Transverse colon (tissue), 3 donors: ENCODE measurements at regions not wholly inside any gene's neighbourhood (a gene's known extent, or its start where the extent isn't known, plus 50 kb on each side); places are given as distances from the start of the nearest gene placed in this dataset.

Experiments used
- CTCF ChIP-seq, 5 experiments: fragments of 200-600 bp in 3 of 5; fragments of 450-650 bp in 2 of 5; sonication (generic) in 3 of 5; IDR thresholded peaks; 1 replicate in 2 of 5; 2 replicates in 3 of 5; pipeline ENCODE4 v1.5.1; 2016 to 2017; ENCODE audit warnings: antibody characterized with exemption in 5 of 5, inconsistent platforms in 3 of 5, mild to moderate bottlenecking in 2 of 5, moderate library complexity in 1 of 5
- EP300 ChIP-seq: sonication (generic); formaldehyde crosslinking; IDR thresholded peaks from one replicate; pipeline ENCODE4 v1.6.1; 2017; ENCODE audit warnings: antibody characterized with exemption, low read depth
- POLR2A ChIP-seq: fragments of 450-650 bp; IDR thresholded peaks from one replicate; pipeline ENCODE4 v1.6.1; 2016; ENCODE audit warnings: antibody characterized with exemption, mild to moderate bottlenecking, moderate library complexity

GRCh38 chr11:88424881-88425280 lies 87.3 kb upstream of the CTSC start:
- TF ChIP-seq CTCF (IDR thresholded peaks at IDR 0.05): no peak
- no peak for TF ChIP-seq POLR2A
- TF ChIP-seq EP300: no peak
